ENCODE measurements at regions not wholly inside any gene's neighbourhood (a gene's known extent, or its start where the extent isn't known, plus 50 kb on each side); places are given as distances from the start of the nearest gene placed in this dataset.

DNA sequence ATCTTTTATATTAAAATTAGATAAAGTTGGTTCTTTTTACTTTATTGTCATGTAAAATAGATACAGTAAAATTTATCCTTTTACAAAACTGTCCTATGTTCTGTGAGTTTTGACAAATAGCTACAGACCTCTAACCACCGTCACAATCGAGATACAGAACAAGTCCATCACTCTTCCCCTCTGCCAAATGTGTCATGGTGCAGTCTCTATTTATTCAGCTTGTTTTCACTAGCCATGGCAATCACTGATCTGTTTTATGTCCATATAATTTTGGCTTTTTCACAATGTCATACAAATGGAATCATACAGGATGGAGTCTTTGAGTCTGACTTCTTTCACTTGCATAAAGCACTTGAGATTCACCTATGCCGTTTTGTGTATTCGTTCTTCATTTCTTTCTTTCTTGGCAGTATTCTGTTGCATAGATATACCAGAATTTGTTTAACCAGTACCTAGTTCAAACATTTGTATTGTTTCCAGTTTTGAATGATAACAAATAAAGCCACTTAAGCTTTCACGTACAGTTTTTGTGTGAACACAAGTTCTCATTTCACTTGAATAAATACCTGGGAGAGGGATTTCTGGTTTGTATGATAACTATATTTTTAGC lies 273.2 kb upstream of the MPDZ start:
- no peak for TF ChIP-seq POLR2AphosphoS5 (IDR thresholded peaks at IDR 0.05; ENCODE audit: low read depth, low read length)
- no peak for TF ChIP-seq TAF1 (IDR thresholded peaks at IDR 0.05; ENCODE audit: borderline replicate concordance, low read depth, low read length)

Data from GM12892 (cell line).